GM12878 (cell line): ENCODE measurements at regions not wholly inside any gene's neighbourhood (a gene's known extent, or its start where the extent isn't known, plus 50 kb on each side); places are given as distances from the start of the nearest gene placed in this dataset.

Experiments
- EZH2 ChIP-seq: IDR thresholded peaks from 2 replicates; pipeline ENCODE4 v1.6.1; 2012; ENCODE audit warnings: low read depth, mild to moderate bottlenecking, control low read depth, inconsistent platforms, low read length, borderline replicate concordance; ENCODE audit not compliant: control insufficient read depth
- RAD21 ChIP-seq: IDR thresholded peaks from 2 replicates; pipeline ENCODE4 v1.6.1; 2011; ENCODE audit warnings: mild to moderate bottlenecking, low read depth, low read length, moderate library complexity; ENCODE audit not compliant: insufficient read depth
- SPI1 ChIP-seq: IDR thresholded peaks from 2 replicates; pipeline ENCODE4 v1.6.1; 2011; ENCODE audit warnings: low read depth, mild to moderate bottlenecking, low read length, moderate library complexity, borderline replicate concordance; ENCODE audit not compliant: insufficient read depth
- TF ChIP-seq, protein P1 (sequence below): IDR thresholded peaks from 2 replicates; pipeline ENCODE4 v1.6.1; 2012; ENCODE audit warnings: mild to moderate bottlenecking, low read depth, low read length
- TF ChIP-seq, protein P2 (sequence below): IDR thresholded peaks from 2 replicates; pipeline ENCODE4 v1.6.1; 2012; ENCODE audit warnings: low read depth, low read length, improper control_type of control experiment

DNA sequence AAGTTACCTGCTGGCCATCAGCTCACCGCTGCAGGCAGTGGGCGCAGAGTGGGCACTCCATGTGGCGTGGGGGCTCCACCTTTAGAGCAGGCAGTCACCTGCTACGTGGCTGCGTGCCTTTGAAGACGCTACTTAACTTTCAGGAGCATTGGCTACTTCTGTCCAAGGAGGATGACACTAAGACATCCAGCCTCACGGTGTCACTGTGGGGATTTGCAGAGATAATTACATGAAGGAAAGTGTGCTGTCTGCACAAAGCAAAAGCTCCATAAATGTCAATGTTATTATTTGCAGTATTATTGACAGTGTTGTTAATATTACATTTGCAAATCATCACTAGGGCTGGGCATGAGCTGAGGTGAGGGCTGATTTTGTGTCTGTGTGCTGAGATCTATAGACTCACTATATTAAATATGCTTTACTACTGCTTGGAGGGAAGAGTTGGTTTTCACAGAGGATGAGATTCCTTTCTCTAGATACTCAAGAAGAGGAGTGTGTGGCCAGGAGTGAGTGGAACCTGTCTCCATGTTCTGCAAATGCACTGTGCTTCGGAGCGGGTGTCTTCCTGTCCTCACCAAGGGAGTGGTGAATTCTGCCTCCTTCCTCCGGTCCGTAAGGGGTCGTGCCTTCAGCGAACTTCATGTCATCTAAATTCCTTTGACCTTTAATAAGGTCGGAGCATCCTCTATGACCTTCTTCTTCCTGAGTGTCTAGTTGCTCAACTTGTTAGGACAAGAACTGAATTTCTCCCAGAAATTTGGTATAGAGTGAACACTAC lies 165.8 kb upstream of the SYNDIG1 start:
- TF ChIP-seq RAD21 (no peak), EZH2 (no peak), SPI1 (no peak)
- TF ChIP-seq, protein P1, sequence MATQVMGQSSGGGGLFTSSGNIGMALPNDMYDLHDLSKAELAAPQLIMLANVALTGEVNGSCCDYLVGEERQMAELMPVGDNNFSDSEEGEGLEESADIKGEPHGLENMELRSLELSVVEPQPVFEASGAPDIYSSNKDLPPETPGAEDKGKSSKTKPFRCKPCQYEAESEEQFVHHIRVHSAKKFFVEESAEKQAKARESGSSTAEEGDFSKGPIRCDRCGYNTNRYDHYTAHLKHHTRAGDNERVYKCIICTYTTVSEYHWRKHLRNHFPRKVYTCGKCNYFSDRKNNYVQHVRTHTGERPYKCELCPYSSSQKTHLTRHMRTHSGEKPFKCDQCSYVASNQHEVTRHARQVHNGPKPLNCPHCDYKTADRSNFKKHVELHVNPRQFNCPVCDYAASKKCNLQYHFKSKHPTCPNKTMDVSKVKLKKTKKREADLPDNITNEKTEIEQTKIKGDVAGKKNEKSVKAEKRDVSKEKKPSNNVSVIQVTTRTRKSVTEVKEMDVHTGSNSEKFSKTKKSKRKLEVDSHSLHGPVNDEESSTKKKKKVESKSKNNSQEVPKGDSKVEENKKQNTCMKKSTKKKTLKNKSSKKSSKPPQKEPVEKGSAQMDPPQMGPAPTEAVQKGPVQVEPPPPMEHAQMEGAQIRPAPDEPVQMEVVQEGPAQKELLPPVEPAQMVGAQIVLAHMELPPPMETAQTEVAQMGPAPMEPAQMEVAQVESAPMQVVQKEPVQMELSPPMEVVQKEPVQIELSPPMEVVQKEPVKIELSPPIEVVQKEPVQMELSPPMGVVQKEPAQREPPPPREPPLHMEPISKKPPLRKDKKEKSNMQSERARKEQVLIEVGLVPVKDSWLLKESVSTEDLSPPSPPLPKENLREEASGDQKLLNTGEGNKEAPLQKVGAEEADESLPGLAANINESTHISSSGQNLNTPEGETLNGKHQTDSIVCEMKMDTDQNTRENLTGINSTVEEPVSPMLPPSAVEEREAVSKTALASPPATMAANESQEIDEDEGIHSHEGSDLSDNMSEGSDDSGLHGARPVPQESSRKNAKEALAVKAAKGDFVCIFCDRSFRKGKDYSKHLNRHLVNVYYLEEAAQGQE = no peak
- TF ChIP-seq, protein P2, sequence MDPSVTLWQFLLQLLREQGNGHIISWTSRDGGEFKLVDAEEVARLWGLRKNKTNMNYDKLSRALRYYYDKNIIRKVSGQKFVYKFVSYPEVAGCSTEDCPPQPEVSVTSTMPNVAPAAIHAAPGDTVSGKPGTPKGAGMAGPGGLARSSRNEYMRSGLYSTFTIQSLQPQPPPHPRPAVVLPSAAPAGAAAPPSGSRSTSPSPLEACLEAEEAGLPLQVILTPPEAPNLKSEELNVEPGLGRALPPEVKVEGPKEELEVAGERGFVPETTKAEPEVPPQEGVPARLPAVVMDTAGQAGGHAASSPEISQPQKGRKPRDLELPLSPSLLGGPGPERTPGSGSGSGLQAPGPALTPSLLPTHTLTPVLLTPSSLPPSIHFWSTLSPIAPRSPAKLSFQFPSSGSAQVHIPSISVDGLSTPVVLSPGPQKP = no peak
